Esophagus muscularis mucosa (tissue), 4 donors: ENCODE measurements at regions not wholly inside any gene's neighbourhood (a gene's known extent, or its start where the extent isn't known, plus 50 kb on each side); places are given as distances from the start of the nearest gene placed in this dataset.

Experiments used
- EP300 ChIP-seq: sonication (generic); formaldehyde crosslinking; IDR thresholded peaks from one replicate; pipeline ENCODE4 v1.6.1; 2017; ENCODE audit warnings: antibody characterized with exemption
- POLR2A ChIP-seq: fragments of 450-650 bp; IDR thresholded peaks from one replicate; pipeline ENCODE4 v1.6.1; 2017; ENCODE audit warnings: antibody characterized with exemption, moderate library complexity, mild to moderate bottlenecking, low read depth
- POLR2AphosphoS5 ChIP-seq, 2 donors: sonication (generic); formaldehyde crosslinking; IDR thresholded peaks; one replicate each; pipeline ENCODE4 v1.6.1; 2017; ENCODE audit warnings: antibody characterized with exemption in 2 of 2
- TF ChIP-seq, protein P1 (sequence below), 3 experiments: fragments of 200-600 bp in 2 of 3; fragments of 450-650 bp in 1 of 3; sonication (generic) in 2 of 3; IDR thresholded peaks; one replicate each; pipeline ENCODE4 v1.5.1; 2017 to 2019; ENCODE audit warnings: antibody characterized with exemption in 3 of 3, mild to moderate bottlenecking in 2 of 3, moderate library complexity in 1 of 3

DNA sequence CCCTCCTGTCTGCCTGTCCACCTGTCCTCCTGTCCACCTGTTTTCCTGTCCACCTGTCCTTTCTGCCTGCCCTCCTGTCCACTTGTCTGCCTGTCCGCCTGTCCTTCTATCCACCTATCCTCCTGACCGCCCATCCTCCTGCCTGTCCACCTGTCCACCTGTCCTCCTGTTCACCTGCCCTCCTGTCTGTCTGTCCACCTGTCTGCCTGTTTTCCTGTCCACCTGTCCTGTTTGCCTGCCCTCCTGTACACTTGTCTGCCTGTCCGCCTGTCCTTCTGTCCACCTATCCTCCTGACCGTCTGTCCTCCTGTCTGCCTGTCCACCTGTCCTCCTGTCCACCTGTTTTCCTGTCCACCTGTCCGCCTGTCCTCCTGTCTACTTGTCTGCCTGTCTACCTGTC, 682.8 kb downstream of the TBC1D22A start:
- TF ChIP-seq, protein P1, sequence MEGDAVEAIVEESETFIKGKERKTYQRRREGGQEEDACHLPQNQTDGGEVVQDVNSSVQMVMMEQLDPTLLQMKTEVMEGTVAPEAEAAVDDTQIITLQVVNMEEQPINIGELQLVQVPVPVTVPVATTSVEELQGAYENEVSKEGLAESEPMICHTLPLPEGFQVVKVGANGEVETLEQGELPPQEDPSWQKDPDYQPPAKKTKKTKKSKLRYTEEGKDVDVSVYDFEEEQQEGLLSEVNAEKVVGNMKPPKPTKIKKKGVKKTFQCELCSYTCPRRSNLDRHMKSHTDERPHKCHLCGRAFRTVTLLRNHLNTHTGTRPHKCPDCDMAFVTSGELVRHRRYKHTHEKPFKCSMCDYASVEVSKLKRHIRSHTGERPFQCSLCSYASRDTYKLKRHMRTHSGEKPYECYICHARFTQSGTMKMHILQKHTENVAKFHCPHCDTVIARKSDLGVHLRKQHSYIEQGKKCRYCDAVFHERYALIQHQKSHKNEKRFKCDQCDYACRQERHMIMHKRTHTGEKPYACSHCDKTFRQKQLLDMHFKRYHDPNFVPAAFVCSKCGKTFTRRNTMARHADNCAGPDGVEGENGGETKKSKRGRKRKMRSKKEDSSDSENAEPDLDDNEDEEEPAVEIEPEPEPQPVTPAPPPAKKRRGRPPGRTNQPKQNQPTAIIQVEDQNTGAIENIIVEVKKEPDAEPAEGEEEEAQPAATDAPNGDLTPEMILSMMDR (IDR thresholded peaks at IDR 0.05): no peak
- TF ChIP-seq POLR2AphosphoS5 (IDR thresholded peaks at IDR 0.05) (no peak), POLR2A (no peak), EP300 (no peak)
